GM18519 (cell line): ENCODE measurements at regions not wholly inside any gene's neighbourhood (a gene's known extent, or its start where the extent isn't known, plus 50 kb on each side); places are given as distances from the start of the nearest gene placed in this dataset.
"Not testable (repeated sequence)": the region's sequence is repeated elsewhere in the genome, so short reads cannot be mapped to it uniquely, and the experiment has no call there.

ENCODE experiments used
- ATAC-seq: cut with Tn5 transposase; IDR thresholded peaks from one replicate; pipeline ENCODE4 v1.9.1; 2021; ENCODE audit warnings: mild to moderate bottlenecking, moderate library complexity; ENCODE audit not compliant: unreplicated experiment, low FRiP score

DNA sequence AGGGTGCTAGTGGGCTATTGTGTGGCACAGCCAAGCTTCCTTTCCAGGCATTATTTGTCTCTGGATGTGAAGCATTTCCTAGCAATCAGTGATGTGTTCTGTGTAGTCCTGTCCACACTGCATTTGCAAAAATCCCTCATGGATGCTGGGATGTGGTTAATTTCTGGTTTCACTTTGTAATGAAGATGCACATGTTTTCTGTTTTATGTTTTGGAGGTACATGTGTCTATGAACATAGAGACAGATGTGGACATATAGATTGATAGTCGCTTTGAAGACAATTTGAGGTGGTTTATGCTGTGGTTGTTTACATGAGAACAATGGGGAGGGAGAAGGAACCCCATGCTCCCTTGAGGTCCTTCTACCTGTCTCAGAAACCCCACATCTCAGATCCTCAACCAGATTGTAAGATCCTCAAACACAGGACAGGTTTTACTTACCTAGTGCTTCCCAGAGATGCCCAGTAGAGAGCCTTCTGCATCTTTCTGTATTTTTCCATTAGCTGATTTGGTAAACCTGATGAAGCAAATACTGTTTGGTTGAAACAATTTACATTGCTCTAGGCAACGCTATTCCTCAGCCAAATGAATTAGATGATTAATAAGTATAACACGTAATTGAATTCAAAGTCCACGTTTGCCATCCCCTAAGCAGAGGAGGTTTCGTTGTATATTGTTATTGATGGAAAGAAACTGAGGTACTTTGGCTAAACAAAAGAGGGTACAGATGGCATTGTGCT lies 204.4 kb downstream of the SPP2 start:
- ATAC-seq, result no peak

DNA sequence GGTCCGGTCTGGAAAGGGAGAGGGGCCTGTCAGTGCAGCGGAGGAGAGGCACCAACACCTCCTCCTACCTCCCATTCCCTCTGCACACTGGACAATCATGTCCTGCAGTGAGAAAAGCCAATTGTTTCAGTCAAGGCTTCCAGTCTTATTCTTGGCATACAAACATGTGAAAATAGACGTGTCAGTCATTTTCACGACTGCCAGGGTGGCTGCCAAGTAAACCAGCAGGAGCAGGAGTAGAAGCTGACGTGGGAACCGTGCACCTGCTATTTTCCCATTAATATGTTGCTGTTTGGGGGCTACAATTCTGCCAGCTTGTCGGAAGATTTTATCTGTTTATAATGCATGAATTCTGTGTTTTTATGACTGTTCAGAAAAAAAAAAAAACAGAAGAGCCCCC lies 202.3 kb downstream of the SPP2 start:
- ATAC-seq, result no peak

DNA sequence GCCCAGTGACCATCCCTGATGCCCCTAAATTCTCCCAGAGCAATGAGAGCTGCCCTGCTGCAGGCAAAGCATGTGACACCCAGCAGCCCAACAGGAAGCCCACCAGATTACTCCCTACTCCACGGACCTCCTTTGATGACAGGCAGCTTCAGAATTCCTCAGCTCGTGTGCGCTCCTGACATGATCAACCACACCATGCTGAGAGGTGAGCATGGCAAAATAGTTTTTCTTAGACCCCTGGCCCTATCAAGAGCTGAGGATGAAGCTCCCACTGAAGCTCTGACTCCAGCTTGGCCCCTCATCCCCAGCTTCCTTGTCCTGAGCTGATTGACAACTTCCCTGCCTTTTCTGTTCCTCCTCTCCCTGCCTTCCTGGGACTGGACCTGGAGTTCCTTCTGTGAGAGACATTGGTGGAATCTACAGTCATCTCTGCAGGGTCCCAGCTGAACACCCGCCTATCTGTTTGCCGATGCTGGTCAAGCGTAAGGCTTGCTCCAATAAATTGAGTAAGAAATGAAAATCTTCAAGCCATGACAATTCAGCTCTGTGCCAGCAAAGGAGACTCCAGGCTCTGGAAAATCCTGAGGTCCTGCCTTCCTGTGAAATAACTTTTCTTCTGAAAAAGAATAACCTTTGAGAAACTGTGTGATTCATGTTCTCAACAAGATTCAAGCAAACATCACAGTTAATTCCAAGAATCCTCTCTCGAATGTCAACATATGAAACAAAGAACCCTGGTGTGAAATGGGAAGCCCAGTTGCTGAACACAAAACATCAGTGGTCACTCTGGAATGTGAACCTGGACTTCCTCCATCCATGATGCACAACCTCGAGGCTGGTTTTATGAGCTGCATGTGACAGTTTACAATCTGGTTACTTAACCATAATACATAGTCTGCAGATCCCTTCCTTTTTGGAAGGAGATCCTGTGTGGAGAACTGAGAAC lies 201.1 kb downstream of the SPP2 start:
- ATAC-seq, result no peak

DNA sequence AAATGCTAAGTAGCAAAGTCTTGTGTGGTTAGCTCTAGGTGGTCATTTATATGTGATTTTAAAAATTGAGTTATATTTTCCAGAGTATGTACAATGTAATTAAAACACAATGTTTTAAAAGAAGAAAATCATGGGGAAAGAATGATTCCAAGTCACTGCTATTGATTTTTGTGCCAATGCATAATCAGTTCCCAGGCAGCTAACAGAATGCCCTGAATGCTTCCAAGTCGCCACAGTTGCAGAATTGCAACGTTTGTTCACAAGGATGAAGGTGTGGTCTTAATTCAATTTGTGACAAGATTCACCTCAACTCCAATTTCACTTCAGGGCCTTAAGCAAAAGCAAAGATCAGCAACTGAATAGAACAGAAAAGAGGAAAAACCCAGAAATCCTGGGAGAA lies 200.4 kb downstream of the SPP2 start:
- ATAC-seq, result no peak

DNA sequence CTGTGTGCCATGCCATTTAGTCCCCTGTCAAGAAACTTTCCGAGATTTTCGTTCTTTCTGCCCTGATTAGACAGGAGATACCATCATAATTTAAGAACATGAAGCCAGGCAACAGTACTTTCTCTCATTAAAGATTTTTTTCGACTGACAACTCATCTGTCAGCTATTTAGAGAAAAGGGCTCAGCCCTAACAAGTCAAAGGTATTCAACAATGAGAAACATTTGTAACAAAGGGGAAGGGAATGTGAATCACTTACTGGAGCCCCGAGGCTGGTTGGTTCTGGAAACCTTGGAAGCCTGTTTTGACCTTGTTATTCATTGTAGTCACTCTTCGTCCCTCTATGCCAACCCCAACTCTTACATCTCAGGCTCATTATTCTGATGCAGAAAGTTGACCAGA lies 199.4 kb downstream of the SPP2 start:
- ATAC-seq, result no peak

DNA sequence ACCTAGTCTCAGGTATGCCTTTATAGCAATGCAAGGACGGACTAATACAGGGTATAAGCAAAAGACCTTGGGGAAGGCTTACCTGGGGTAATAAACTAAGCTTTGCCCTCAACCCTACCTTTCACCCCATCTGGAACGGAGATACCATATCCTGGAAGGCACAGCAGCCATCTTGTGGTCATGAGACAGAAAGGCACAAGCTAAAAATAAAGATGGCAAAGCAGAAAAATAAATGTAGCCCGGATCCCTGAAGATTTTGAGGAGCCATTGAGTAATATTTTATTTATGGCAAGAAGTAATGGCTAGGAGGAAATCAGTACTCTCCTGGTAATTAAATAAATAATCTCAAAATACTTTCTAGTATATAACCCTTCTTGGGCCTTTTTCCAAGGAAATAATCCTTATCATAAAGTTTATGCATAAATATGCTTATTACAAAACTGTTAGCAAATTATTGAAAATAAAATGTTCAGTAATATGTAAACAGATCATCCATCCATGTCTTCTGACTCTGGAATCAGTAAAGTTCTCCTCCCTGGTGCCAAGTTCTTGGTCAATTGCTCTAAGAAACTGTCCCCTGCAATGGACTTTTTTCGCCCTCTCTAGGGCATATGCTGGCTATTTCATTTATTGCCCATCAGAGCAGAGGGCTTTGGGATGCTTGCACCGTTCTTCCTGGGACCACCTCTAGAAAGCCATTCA lies 198.7 kb downstream of the SPP2 start:
- no peak for ATAC-seq

DNA sequence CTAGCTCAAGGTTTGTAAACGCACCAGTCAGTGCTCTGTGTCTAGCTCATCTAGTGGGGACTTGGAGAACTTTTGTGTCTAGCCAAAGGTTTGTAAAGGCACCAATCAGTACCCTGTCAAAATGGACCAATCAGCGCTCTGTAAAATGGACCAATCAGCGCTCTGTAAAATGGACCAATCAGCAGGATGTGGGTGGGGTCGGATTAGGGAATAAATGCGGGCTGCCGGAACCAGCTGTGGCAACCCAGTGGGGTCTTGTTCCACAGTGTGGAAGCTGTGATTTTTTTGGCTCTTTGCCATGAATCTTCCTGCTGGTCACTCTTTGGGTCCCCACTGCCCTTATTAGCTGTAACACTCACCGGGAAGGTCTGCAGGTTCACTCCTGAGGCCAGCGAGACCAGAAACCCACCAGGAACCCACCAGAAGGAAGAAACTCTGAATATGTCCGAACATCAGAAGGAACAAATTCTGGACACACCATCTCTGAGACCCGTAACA lies 197.8 kb downstream of the SPP2 start:
- not testable (repeated sequence) for ATAC-seq

DNA sequence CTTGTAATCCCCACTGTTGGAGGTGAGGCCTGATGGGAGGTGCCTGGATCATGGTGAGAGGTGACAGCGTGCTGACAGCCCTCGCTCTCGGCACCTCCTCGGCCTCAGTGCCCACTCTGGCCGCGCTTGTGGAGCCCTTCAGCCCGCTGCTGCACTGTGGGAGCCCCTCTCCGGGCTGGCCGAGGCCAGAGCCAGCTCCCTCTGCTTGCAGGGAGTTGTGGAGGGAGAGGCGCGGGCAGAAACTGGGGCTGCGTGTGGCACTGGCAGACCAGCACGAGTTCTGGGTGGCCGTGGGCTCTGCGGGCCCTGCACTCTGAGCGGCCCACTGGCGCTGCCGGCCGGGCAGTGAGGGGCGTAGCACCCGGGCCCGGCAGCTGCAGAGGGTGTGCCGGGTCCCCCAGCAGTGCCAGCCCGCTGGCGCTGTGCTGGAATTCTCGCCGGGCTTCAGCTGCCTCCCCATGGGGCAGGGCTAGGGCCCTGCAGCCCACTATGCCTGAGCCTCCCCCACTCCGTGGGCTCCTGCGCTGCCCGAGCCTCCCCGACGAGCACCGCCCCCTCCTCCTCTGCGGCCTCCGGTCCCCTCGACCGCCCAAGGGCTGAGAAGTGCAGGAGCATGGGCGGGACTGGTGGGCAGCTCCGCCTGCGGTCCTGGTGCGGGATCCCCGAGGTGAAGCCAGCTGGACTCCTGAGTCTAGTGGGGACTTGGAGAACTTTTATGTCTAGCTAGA lies 197.1 kb downstream of the SPP2 start:
- ATAC-seq, result no peak

DNA sequence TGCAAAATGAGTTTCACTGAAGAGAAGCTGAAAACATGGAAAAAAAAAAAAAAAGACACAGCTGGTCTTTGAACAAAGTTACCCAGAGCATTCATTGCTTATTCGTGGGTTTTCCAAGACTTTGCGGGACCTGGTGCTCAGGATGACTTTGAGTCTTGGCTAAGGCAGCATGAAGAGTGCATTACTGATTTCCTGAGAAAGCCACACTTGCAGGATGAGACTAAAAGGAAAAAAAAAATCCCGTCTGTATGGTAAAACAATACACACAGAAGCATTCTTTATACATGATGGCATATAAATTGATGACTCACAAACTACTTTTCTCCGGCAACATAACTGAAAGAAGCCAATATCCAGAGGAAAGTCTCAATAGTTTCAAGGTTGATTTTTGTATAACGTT lies 195.4 kb downstream of the SPP2 start:
- no peak for ATAC-seq

DNA sequence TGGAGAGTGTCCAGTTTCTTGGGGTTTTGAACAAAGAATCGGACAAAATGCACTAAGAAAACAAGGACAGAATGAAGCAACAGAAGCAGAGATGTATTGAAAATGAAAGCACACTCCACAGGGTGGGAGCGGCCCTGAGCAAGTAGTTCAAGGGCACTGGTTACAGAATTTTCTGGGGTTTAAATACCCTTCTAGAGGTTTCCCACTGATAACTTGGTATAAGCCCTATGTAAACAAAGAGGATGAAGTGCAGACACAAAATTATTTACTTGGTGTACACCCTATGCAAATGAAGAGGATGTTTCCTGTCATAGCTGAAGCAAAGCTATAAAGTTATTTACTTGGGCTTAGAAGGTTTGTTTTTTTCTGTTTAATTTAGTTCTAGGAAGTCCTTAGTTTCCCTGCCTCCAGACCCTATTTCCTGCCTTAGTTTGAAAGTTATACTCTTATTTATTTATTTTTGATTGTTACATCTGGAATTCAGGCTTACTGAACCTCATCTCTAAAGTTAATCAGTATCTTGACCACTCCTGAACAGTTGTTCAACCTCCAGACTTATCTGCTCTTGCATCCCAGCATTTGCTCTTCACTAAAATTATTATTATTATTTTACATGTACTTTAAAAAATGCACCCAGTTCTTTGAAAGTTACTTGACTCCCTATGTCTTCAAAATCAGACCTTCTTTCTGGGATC lies 193.5 kb downstream of the SPP2 start:
- no peak for ATAC-seq

DNA sequence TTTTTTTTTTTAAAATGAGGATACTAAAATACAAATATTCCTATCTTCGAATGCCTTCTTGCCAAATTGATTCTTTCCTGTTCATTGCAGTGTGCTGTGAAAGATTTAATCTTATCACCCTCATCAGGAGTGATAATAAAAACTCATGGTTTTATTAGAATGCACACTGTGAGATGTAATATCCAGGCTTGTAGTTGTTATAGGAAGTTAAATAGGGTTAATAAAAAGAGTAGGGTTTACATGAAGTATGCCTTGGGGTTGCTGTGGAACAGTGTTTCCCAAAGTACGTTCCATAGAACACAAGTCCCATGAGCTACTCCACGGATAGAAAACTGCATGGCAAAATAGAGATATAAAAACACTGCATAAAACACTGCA lies 191.9 kb downstream of the SPP2 start:
- no peak for ATAC-seq

DNA sequence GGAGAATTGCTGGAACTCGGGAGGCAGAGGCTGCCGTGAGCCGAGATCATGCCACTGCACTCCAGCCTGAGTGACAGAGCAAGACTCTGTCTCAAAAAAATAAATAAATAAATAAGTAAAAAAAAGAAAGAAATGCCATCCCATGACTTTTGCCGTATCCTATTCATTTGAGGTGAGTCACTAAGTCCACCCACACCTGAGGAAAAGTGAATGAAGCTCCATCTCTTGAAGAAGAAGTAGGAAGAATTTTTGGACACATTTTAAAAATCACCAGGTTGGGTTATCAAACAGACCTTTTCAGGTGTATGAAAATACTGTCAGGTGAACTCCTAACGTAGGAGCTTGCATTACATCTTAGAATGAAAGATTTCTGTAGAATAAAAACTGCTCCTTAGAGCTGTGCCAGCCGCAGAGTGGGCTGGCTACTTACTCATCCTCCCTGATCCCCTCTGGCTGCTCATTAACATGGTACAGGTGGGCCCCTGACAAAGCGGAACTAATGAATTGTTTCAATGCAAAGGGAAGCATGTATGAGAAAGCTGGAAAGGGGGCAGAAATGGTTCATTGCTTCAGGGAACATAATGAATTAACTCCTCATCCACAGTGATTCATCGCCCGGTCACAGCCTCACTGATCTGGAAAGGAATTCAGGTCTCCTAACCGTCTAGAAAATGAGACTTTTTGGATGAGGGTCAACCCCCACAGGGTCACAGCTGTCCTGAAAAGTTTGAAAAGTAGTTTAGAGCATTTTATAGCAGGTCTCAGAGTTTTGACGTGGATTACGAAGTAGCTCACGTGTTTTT lies 191.4 kb downstream of the SPP2 start:
- no peak for ATAC-seq

DNA sequence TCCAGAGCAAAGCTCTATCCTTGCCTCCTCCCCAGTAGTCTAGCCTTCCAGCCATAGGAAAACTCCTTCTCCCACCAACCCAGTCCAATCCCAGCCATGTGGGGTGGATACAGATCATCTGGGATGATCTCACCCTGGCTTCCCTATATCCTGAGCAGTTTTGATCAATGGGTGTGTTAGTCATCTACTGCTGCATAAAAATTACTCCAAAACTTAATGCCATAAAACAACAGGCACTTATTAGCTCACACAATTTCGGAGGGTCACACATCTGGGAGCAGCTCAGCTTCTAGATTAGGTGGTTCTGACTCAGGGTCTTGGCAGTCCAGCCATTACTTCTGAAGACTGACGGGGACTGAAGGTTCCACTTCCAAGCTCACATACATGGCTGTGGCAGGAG lies 190.4 kb downstream of the SPP2 start:
- no peak for ATAC-seq

DNA sequence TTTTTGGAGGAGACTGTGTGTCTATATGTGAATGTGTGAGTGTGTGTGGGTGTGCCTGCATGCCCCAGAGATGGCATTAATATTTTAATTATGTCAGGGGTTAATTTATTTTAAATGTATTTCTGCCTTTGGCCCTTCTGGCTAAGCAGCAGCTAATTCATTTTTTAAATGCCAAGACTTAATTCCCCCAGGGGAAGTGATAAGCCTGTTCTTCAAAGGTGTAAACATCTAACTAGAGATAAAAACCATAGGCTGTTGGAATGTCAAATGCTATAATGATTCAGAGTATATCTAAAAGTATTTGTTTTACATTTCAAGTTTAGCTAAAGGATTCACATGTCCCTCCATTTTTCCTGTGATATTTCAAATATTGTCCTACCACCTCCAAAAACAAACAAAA lies 184.7 kb downstream of the SPP2 start:
- ATAC-seq, result no peak

DNA sequence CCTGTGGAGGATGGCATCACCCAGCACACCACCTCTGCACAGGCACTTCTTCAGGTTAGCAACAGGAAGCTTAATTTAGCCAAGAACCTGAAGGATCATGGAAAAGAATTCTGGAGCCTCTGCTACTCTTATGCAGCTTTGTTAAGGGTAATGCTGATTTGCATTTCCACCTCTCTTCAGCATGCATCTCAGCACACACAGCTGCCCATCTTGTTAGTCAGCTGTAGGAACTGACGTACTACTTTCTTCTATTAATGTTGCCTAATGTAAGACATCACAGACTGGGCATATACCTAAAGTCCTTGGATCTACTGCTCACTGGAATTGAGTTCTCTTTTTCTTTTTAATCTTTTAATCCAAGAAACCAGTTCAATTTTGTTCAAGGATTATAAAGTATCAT lies 181.0 kb downstream of the SPP2 start:
- no peak for ATAC-seq

DNA sequence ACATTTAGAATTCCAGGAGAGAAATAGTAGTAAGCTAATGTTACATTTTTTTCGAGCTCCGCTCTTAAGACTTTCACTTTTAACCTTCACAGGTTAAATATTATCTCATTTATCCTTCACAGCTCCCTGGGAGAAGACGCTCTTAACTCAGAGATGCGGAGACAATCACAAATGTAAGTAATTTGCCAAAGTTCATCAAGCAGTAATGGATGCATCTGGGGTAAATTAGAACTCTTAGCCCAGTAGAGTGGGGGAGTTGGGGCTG lies 168.5 kb downstream of the SPP2 start:
- no peak for ATAC-seq

DNA sequence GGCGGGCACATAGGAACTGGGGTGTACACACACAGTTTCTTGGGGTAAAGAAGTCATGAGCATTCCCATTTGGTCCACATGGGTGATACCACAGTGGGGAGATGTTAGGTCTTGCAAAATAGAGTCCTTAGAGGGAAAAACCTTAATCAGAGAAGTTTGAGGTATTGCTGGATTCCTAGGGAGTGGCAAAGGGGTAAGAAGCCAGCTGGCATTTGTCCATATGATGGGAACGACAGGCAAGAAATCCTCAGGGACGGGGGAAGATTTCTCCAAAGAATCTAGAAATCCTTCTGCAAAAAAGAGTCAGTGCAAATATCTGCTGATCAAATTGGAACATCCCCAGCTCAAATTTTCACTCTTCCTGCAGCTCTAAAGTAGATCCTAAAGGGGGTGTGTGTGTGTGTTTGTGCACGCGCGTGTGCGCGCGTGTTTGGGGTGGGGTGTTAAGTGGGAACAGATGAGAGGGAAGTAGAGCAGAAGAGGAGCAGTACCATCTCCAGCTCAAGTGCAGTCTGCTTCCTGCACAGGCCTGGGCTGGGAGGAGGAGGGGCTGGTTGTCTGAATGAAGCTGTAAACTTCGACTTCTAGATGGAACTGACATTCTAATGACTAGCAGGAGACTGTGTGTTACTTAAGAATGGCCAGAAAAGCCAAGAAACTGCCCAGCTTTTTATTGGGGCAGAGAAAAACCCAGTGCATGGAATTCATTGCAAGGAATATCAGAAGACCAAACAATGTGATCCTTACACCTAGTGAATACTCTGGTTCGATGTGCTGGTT lies 168.0 kb downstream of the SPP2 start:
- no peak for ATAC-seq

DNA sequence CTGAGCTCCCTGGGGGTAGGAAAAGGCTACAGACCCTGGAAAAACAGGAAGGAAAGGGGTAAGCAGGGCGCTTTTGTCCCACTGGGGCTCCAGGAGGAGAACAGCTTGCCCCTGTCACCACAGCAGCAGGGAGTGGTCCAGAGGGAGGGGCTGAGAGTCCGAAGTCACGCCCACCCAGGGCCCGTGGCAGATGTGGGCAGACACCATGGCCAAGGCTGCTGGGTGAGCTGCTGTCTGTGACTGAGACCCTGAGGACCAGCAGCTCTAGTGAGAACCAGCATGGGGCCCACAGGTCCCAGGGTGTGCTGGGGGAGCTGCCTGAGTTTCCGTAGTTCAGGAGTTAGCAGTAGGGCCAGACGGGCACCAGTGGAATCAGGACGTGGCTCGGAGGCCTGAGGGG lies 162.0 kb downstream of the SPP2 start:
- ATAC-seq, result no peak

DNA sequence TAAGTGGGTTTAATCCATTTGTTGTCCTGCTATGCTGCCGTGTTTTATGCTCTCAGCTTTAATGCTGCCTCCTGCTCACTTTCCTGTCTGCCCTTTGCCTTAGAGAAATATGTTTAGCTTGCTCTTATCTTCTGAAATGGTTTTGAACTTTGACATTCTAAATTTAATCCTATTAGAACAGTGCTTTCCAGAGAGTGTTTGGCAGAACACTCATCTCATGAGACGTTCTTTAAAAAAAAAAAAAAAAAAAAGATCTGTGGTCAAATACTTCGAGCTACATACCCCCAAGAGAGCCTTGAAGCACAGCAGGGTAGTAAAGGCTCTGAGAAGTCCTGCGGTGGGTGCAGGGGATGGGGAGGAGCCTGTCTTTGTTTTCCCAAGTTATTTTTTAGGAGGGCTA lies 161.3 kb downstream of the SPP2 start:
- ATAC-seq, result no peak
